B cell (primary cell): ENCODE measurements at regions not wholly inside any gene's neighbourhood (a gene's known extent, or its start where the extent isn't known, plus 50 kb on each side); places are given as distances from the start of the nearest gene placed in this dataset.

ENCODE experiments used
- ATAC-seq: fragments of 200-7000 bp; cut with Tn5 transposase; one replicate; pipeline ENCODE4 v1.10.0; 2021; ENCODE audit warnings: low read depth, mild to moderate bottlenecking, moderate number of reproducible peaks, moderate library complexity
- CTCF ChIA-PET: fragments of 350-600 bp; sonication (Branson Sonifier 250); formaldehyde crosslinking; loops from one replicate; lab custom pipeline; 2021; ENCODE audit warnings: antibody characterized with exemption, inconsistent platforms; lab: Charles Lee
- POLR2A ChIA-PET: fragments of 350-600 bp; sonication (Branson Sonifier 250); formaldehyde crosslinking; loops from one replicate; lab custom pipeline; 2021; ENCODE audit warnings: antibody characterized with exemption; lab: Charles Lee
- DNase-seq: peaks from one replicate; pipeline ENCODE4 v3.0.0; 2013
- H2AFZ ChIP-seq: 2 replicates; pipeline ENCODE4 v1.6.1; 2012; ENCODE audit warnings: mild to moderate bottlenecking, low read depth, low read length; ENCODE audit not compliant: insufficient read depth, poor library complexity, severe bottlenecking
- H3K27ac ChIP-seq, 2 donors: 1 replicate in 1 of 2; 2 replicates in 1 of 2; pipeline ENCODE4 v1.5.1; 2012 to 2013; ENCODE audit warnings: low read length in 2 of 2, mild to moderate bottlenecking in 2 of 2, moderate library complexity in 1 of 2
- H3K27me3 ChIP-seq, 4 experiments: fragments of 200-600 bp in 1 of 4; sonication (generic) in 1 of 4; replicated peaks in 1 of 4; 1 replicate in 2 of 4; 2 replicates in 2 of 4; pipeline versions ENCODE4 v1.6.1 to v1.7.0; 2013 to 2016; ENCODE audit warnings: low read length in 3 of 4, mild to moderate bottlenecking in 2 of 4, mixed read lengths in 1 of 4, moderate library complexity in 1 of 4; ENCODE audit not compliant: insufficient read depth in 4 of 4, control insufficient read depth in 3 of 4; ENCODE audit errors: control extremely low read depth in 1 of 4
- H3K36me3 ChIP-seq, 2 experiments: replicated peaks in 1 of 2; 1 replicate in 1 of 2; 2 replicates in 1 of 2; pipeline versions ENCODE4 v1.6.1 to v1.7.1; 2013; ENCODE audit warnings: low read length in 1 of 2; ENCODE audit not compliant: insufficient read depth in 2 of 2, control insufficient read depth in 1 of 2; ENCODE audit errors: control extremely low read depth in 1 of 2, extremely low read depth in 1 of 2
- H3K4me1 ChIP-seq, 2 donors: fragments of 200-600 bp in 1 of 2; sonication (generic) in 1 of 2; 1 replicate in 1 of 2; 2 replicates in 1 of 2; pipeline versions ENCODE4 v1.5.1 to v1.6.1; 2013 to 2017; ENCODE audit warnings: low read length in 2 of 2; ENCODE audit not compliant: control insufficient read depth in 2 of 2, insufficient read depth in 2 of 2
- H3K4me2 ChIP-seq: replicated peaks from 2 replicates; pipeline ENCODE3; 2012; ENCODE audit warnings: mild to moderate bottlenecking, low read depth, low read length; ENCODE audit not compliant: poor library complexity, severe bottlenecking
- H3K4me3 ChIP-seq, 5 experiments: fragments of 200-600 bp in 1 of 5; sonication (generic) in 1 of 5; 1 replicate in 3 of 5; 2 replicates in 2 of 5; pipeline versions ENCODE4 v1.5.1 to v1.7.0; 2011 to 2016; ENCODE audit warnings: low read length in 4 of 5, mild to moderate bottlenecking in 4 of 5, low read depth in 2 of 5, control low read depth in 1 of 5, moderate library complexity in 1 of 5; ENCODE audit not compliant: insufficient read depth in 1 of 5; ENCODE audit errors: control extremely low read depth in 1 of 5, extremely low read depth in 1 of 5
- H3K79me2 ChIP-seq: fragments of 200-600 bp; sonication (generic); one replicate; pipeline ENCODE4 v1.6.0; 2016; ENCODE audit warnings: low read length; ENCODE audit not compliant: control insufficient read depth, insufficient read depth
- H3K9ac ChIP-seq: fragments of 200-600 bp; sonication (generic); 2 replicates; pipeline ENCODE4 v1.6.1; 2017; ENCODE audit warnings: mild to moderate bottlenecking, low read length, moderate library complexity
- H3K9me3 ChIP-seq, 3 donors: one replicate each; pipeline versions ENCODE4 v1.6.1 to v1.7.1; 2013; ENCODE audit warnings: low read length in 2 of 3; ENCODE audit not compliant: control insufficient read depth in 2 of 3, insufficient read depth in 1 of 3; ENCODE audit errors: control extremely low read depth in 1 of 3
- H4K20me1 ChIP-seq: 2 replicates; pipeline ENCODE4 v1.6.0; 2012; ENCODE audit warnings: mild to moderate bottlenecking, low read length; ENCODE audit not compliant: insufficient read depth, control insufficient read depth, poor library complexity, severe bottlenecking
- H3K27ac Mint-ChIP-seq: one replicate; pipeline ENCODE4 v1.8.0; 2021; ENCODE audit warnings: mixed read lengths
- H3K27me3 Mint-ChIP-seq: one replicate; pipeline ENCODE4 v1.8.0; 2021; ENCODE audit warnings: mixed read lengths
- H3K4me1 Mint-ChIP-seq: one replicate; pipeline ENCODE4 v1.8.0; 2021; ENCODE audit warnings: mixed read lengths
- H3K4me3 Mint-ChIP-seq: one replicate; pipeline ENCODE4 v1.8.0; 2021; ENCODE audit warnings: mixed read lengths
- H3K9me3 Mint-ChIP-seq: one replicate; pipeline ENCODE4 v1.8.0; 2022; ENCODE audit warnings: mixed read lengths; ENCODE audit not compliant: insufficient read depth
- CTCF ChIP-seq: fragments of 200-600 bp; IDR thresholded peaks from one replicate; pipeline ENCODE4 v1.8.0; 2022; ENCODE audit warnings: antibody characterized with exemption, mild to moderate bottlenecking
- EZH2 ChIP-seq: IDR thresholded peaks from 2 replicates; pipeline ENCODE4 v1.6.1; 2012; ENCODE audit warnings: borderline replicate concordance, low read depth, mild to moderate bottlenecking, moderate library complexity, low read length; ENCODE audit not compliant: insufficient read depth, poor library complexity, severe bottlenecking
- WGBS: methylation state at CpG from one replicate; pipeline ENCODE4 v1.1.5; 2013; ENCODE audit warnings: missing lambda C conversion rate; ENCODE audit not compliant: insufficient coverage; 5-methylcytosine and 5-hydroxymethylcytosine counted together
- intact Hi-C: fragments of 100-400 bp; cut with micrococcal nuclease; formaldehyde crosslinking; loops from one replicate; pipeline ENCODE4 v1.10.0; 2022

- Histone ChIP-seq H3K27me3 (no peaks in the 10 kb centered on the region), H3K27ac (no peak overlapping the region), H3K9me3 (peaks cover 0 to under 1% (median 0%) of the 10 kb centered on the region in 3 donors), H3K79me2 (no peaks in the 10 kb centered on the region), H3K9ac (no peak overlapping the region), H3K4me2 (no peak overlapping the region), H2AFZ (no peak overlapping the region), H3K4me3 (no peak overlapping the region), H3K4me1 (no peaks in the 10 kb centered on the region), H3K36me3 (no peaks in the 10 kb centered on the region), H4K20me1 (no peaks in the 10 kb centered on the region)
- no peak for ATAC-seq
- Mint-ChIP-seq H3K4me1 (no peaks in the 10 kb centered on the region), H3K27me3 (no peaks in the 10 kb centered on the region), H3K9me3 (peaks cover 5% of the 10 kb centered on the region), H3K27ac (no peak overlapping the region), H3K4me3 (no peak overlapping the region)
- intact Hi-C loops: no loop called here
- TF ChIP-seq EZH2: no peak
- no peak for TF ChIP-seq CTCF
- DNase-seq: no peak
- 92% methylated on average over 2 of the region's 6 CpGs for WGBS
- ChIA-PET CTCF (no interaction called here), POLR2A (no interaction called here)
These were observed 159.7 kb upstream of the CDH20 start for GRCh38 chr18:61173554-61173953.

- intact Hi-C loops: no loop called here
- no peaks in the 10 kb centered on the region for H3K4me1 ChIP-seq
- H3K9ac ChIP-seq: no peak overlapping the region
- no peaks in the 10 kb centered on the region for H3K36me3 ChIP-seq
- ChIA-PET POLR2A (no interaction called here), CTCF (no interaction called here)
- H3K4me3 ChIP-seq: no peak overlapping the region
- H3K79me2 ChIP-seq: no peaks in the 10 kb centered on the region
- H3K4me2 ChIP-seq: no peak overlapping the region
- no peak overlapping the region for H3K27ac ChIP-seq
- no peaks in the 10 kb centered on the region for H3K4me1 Mint-ChIP-seq
- no peaks in the 10 kb centered on the region for H3K9me3 Mint-ChIP-seq
- no peak for DNase-seq
- no peak for ATAC-seq
- TF ChIP-seq EZH2: no peak
- TF ChIP-seq CTCF: no peak
- no peak overlapping the region for H2AFZ ChIP-seq
- H3K27me3 Mint-ChIP-seq: no peaks in the 10 kb centered on the region
- peaks cover 0 to 3% (median 0%) of the 10 kb centered on the region in 3 donors for H3K9me3 ChIP-seq
- no peaks in the 10 kb centered on the region for H3K27me3 ChIP-seq
- no peaks in the 10 kb centered on the region for H4K20me1 ChIP-seq
- no peak overlapping the region for H3K27ac Mint-ChIP-seq
- no peak overlapping the region for H3K4me3 Mint-ChIP-seq
These were observed 149.4 kb upstream of the CDH20 start for GRCh38 chr18:61183798-61184197.
